Lower lobe of right lung (tissue), 2 donors: ENCODE measurements at regions not wholly inside any gene's neighbourhood (a gene's known extent, or its start where the extent isn't known, plus 50 kb on each side); places are given as distances from the start of the nearest gene placed in this dataset.

ENCODE experiments used
- ATAC-seq, 2 donors: fragments of 200-7000 bp; cut with Tn5 transposase; one replicate each; pipeline ENCODE4 v1.9.1; 2020 to 2022; ENCODE audit warnings: mild to moderate bottlenecking in 2 of 2, moderate library complexity in 2 of 2
- DNase-seq: peaks from one replicate; pipeline ENCODE4 v3.0.0-alpha.2; 2020
- H3K27ac ChIP-seq: fragments of 200-600 bp; one replicate; pipeline ENCODE4 v1.8.0; 2022
- H3K27me3 ChIP-seq: fragments of 200-600 bp; one replicate; pipeline ENCODE4 v1.8.0; 2022; ENCODE audit warnings: low read depth
- H3K36me3 ChIP-seq: fragments of 200-600 bp; one replicate; pipeline ENCODE4 v1.8.0; 2022; ENCODE audit warnings: mild to moderate bottlenecking
- H3K4me1 ChIP-seq: fragments of 200-600 bp; one replicate; pipeline ENCODE4 v1.8.0; 2022
- H3K4me3 ChIP-seq: fragments of 200-600 bp; one replicate; pipeline ENCODE4 v1.8.0; 2022; ENCODE audit warnings: mild to moderate bottlenecking
- H3K9me3 ChIP-seq: fragments of 200-600 bp; one replicate; pipeline ENCODE4 v1.8.0; 2022
- intact Hi-C: fragments of 100-400 bp; cut with DNase I; formaldehyde crosslinking; loops from one replicate; pipeline ENCODE4 v1.11.0; 2022
- TF ChIP-seq, protein P1 (sequence below): fragments of 200-600 bp; IDR thresholded peaks from one replicate; pipeline ENCODE4 v1.8.0; 2022; ENCODE audit warnings: antibody characterized with exemption, mild to moderate bottlenecking
- donor health status: DM: no; HTN: yes; CAD: no; lungs with severe emphysema.

GRCh38 chr11:134503596-134503995 is 91.6 kb upstream of the B3GAT1 start:
- no peak overlapping the region for H3K27ac ChIP-seq
- H3K9me3 ChIP-seq = no peaks in the 10 kb centered on the region
- ATAC-seq (no peak), DNase-seq (no peak)
- intact Hi-C loops = no loop called here
- TF ChIP-seq, protein P1, sequence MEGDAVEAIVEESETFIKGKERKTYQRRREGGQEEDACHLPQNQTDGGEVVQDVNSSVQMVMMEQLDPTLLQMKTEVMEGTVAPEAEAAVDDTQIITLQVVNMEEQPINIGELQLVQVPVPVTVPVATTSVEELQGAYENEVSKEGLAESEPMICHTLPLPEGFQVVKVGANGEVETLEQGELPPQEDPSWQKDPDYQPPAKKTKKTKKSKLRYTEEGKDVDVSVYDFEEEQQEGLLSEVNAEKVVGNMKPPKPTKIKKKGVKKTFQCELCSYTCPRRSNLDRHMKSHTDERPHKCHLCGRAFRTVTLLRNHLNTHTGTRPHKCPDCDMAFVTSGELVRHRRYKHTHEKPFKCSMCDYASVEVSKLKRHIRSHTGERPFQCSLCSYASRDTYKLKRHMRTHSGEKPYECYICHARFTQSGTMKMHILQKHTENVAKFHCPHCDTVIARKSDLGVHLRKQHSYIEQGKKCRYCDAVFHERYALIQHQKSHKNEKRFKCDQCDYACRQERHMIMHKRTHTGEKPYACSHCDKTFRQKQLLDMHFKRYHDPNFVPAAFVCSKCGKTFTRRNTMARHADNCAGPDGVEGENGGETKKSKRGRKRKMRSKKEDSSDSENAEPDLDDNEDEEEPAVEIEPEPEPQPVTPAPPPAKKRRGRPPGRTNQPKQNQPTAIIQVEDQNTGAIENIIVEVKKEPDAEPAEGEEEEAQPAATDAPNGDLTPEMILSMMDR = no peak
- H3K4me1 ChIP-seq = no peaks in the 10 kb centered on the region
- H3K36me3 ChIP-seq = no peaks in the 10 kb centered on the region
- H3K4me3 ChIP-seq = no peak overlapping the region
- peaks cover 5% of the 10 kb centered on the region for H3K27me3 ChIP-seq

GRCh38 chr11:134503100-134503499 is 91.1 kb upstream of the B3GAT1 start:
- no peaks in the 10 kb centered on the region for H3K4me1 ChIP-seq
- DNase-seq (no peak), ATAC-seq (no peak)
- H3K36me3 ChIP-seq = no peaks in the 10 kb centered on the region
- peaks cover 5% of the 10 kb centered on the region for H3K27me3 ChIP-seq
- no peaks in the 10 kb centered on the region for H3K9me3 ChIP-seq
- intact Hi-C loops = no loop called here
- no peak overlapping the region for H3K4me3 ChIP-seq
- TF ChIP-seq, protein P1 = no peak
- H3K27ac ChIP-seq = no peak overlapping the region

- Histone ChIP-seq H3K27ac (no peak overlapping the region), H3K27me3 (peaks cover 5% of the 10 kb centered on the region), H3K36me3 (no peaks in the 10 kb centered on the region), H3K9me3 (no peaks in the 10 kb centered on the region), H3K4me1 (no peaks in the 10 kb centered on the region), H3K4me3 (no peak overlapping the region)
- TF ChIP-seq, protein P1 = no peak
- intact Hi-C loops = no loop called here
- ATAC-seq (no peak), DNase-seq (no peak)
Measured at GRCh38 chr11:134502153-134502550, 90.1 kb upstream of the B3GAT1 start.

- no peaks in the 10 kb centered on the region for H3K4me1 ChIP-seq
- no peaks in the 10 kb centered on the region for H3K36me3 ChIP-seq
- no peaks in the 10 kb centered on the region for H3K9me3 ChIP-seq
- no peak for DNase-seq
- H3K27ac ChIP-seq = no peak overlapping the region
- TF ChIP-seq, protein P1 = no peak
- no peak for ATAC-seq
- no peak overlapping the region for H3K4me3 ChIP-seq
- peaks cover 5% of the 10 kb centered on the region for H3K27me3 ChIP-seq
- intact Hi-C loops = no loop called here
Measured at GRCh38 chr11:134501406-134502152, 89.5 kb upstream of the B3GAT1 start.

- Histone ChIP-seq H3K27ac (no peak overlapping the region), H3K36me3 (no peaks in the 10 kb centered on the region), H3K9me3 (no peaks in the 10 kb centered on the region), H3K4me1 (no peaks in the 10 kb centered on the region), H3K27me3 (peaks cover 5% of the 10 kb centered on the region), H3K4me3 (no peak overlapping the region)
- ATAC-seq (no peak), DNase-seq (no peak)
- intact Hi-C loops = no loop called here
- TF ChIP-seq, protein P1 = no peak
Measured at GRCh38 chr11:134500621-134501020, 88.6 kb upstream of the B3GAT1 start.
